GM18861 (cell line): ENCODE measurements at regions not wholly inside any gene's neighbourhood (a gene's known extent, or its start where the extent isn't known, plus 50 kb on each side); places are given as distances from the start of the nearest gene placed in this dataset.
"Not testable (repeated sequence)": the region's sequence is repeated elsewhere in the genome, so short reads cannot be mapped to it uniquely, and the experiment has no call there.

Source experiments
- ATAC-seq: cut with Tn5 transposase; IDR thresholded peaks from one replicate; pipeline ENCODE4 v1.9.1; 2021; ENCODE audit not compliant: unreplicated experiment

DNA sequence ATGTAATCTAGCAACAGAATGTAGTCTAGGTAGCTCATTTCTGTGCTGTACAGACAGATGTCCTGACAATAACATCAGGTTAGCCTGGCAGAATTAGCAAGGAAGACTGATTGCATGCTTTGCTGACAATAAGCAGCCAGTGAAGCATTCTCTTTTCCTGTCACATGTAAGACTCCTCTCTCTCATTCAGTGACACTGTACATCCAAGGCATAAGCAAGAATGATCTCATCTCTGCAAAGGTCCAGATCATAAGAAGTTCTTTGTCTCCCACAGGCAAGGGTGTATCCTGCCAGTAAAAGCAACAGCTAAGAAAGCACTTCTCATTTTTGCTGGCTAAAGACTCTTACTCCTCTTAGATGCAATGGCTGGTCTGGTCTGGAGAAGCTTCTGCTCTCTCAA lies 861.8 kb downstream of the TAF11L14 start:
- no peak for ATAC-seq

DNA sequence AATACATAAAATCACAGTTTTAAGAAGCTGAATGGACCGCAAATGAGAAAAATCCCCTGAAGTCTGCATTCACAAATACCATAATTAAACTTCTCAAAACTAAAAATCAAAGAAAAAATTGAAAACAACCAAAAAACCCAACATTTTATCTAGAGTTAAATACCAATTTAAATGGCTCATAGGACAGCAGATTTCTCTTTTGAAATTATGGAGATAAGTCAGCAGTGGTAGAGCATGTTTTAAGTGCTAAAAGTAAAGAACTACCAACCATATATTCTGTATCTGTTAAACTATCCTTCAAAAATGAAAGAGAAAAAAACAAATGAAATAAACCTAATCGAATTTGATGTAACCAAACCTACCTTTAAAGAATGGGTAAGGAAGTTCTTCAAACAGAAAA lies 862.8 kb downstream of the TAF11L14 start:
- ATAC-seq: no peak

DNA sequence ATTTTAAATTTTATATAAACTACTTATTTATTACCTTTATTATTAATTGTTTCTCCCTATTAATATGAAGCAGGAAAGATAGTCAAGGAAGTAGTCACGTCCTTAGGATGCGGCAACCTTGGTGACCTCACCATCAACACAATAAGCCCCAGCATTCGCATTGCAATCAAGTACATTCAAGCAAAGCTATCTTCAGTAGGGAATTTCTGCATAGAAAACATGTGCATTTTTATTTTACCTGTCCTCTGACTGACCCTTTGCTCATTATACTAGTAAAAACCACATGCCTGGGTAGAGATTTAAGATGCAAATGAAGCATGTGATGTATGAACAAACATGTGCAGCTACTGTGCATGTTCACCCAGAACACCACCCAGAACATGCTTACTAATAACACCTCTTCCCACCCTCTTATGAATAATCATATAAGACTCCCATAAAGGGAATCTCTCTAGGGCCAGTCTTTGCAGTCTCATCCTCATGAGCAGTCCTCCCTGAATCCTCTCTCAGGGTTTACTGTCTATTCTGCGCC lies 869.6 kb downstream of the TAF11L14 start:
- no peak for ATAC-seq

DNA sequence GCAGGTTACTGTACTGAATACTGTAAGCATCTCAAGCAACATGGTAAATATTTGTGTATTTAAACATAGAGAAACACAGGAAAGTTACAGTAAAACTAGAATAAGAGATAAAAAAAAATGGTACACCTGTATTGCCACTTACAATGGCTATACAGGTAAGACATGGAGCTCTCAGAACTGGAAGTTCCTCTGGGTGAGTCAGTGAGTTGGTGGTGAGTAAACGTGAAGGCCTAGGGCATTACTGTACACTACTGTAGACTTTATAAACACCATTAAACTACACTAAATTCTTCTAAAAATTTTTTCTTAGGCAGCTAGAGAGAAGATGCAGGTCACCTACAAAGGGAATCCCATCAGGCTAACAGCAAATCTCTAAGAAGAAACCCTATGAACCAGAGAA lies 872.9 kb downstream of the TAF11L14 start:
- ATAC-seq: no peak

DNA sequence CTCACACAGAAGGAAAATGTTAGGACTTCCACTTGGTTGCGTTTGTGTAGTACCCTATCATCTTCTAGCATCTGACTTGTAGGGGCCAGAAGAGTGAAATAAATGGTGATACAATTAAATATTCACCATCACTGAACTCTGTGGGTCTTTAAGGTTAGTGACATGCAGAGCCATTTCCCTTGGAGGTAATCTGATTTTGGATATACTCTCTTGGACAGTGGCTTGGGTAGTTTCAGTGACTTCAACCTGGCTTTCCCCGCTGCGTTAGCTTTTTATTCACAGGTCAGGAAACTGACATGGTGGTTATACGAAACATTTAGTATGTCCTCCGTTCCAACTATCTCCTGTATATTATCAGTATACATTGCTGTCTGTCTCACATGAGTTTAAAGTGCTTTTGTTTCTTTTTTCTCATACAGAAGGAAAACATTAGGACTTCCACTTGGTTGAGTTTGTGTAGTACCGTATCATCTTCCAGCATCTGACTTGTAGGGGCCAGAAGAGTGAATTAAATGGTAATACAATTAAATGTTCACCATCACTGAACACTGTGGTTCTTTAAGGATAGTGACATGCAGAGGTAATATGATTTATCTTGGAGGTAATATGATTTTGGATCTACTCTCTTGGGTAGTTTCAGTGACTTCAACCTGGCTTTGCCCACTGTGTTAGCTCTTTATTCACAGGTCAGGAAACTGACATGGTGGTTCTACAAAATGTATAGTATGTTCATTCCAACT lies 883.6 kb downstream of the TAF11L14 start:
- no peak for ATAC-seq

DNA sequence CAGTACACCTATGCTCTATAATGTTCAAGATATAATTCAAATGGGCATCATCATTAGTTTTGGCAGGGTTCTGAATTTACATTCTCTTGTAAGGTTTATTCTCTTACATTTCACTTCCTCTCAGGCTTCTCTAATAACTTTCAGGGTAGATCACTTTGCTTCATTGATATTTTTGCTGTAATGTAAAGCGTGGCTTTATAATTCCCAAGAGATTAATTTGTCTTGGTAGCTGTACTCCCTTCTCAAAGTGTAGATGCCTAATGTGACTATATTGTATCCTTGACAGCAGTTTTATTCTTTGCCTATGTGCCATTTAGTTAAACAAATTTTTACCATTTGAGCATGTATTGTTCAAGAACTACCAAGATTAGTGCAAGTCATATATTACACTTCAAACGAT lies 889.1 kb downstream of the TAF11L14 start:
- ATAC-seq: no peak

DNA sequence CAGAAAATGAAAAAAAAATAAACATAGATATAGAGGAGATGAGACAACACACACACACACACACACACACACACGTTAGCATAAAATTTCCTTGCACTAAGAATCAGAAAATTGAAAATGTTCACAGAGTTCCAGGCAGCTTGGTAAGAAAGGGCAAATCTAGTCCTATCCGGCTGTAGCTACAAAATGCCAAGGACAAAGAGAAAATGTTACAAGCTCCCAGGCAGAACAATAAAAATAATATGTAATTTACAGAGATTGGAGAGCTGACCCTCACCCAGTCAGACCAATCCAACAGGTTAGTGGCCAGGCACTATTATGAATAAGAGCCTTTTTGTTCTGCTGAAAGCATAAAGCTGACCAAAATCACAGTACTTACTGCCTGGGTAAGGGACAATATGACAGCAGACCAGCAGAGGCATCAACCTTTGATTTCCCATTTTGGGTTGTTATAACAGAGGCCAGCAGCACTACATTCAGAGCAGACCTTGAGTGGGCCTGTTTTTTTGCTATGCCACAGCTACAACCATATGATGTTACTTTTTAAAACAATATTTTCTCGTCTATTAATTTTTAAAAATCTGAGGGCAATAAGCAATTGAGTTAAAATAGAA lies 892.6 kb downstream of the TAF11L14 start:
- no peak for ATAC-seq

DNA sequence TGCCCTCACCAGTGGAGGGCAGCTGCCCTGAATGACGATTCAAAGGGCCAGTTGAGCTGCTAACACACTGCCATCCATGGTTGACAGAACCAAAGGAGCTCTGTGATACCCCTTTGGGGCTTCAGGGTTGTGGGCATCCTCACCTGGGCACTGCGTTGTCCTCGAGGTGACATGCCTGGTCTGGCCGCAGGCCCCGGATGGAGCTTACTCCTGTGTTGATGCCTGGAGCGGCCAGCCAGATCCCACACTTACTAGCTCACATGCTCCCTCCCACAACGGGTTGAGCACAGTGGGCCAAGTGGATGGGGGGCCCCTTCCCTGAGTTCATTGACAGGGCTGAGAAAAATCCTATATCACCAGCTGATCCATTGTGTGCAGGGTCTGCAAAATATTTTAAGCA lies 898.9 kb downstream of the TAF11L14 start:
- ATAC-seq: no peak

DNA sequence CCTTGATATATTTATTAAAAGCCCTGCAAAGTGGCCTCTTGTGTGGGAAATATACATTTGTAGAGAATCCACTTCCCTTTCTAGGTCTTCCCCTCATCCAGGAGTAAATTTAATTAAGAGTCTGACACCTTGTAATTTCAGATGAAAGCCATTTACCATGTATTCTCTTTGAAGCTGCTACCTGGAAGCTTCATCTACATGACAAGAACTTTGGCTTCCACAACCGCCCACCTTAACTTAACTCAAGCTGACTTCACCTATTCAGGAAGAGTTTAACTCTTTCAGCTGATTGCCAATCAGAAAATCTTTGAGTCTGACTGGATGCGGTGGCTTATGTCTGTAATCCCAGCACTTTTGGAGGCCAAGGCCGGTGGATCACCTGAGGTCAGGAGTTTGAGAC lies 899.9 kb downstream of the TAF11L14 start:
- no peak for ATAC-seq

DNA sequence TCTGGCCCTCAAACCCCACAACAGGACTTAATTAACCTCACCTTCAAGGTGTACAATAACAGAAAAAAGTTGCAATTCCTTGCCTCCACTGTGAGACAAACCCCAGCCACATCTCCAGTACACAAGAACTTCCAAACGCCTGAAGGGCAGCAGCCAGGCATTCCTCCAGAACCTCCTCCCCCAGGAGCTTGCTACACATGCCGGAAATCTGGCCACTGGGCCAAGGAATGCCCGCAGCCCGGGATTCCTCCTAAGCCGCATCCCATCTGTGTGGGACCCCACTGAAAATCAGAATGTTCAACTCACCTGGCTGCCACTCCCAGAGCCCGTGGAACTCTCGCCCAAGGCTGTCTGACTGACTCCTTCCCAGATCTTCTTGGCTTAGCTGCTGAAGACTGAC lies 901.5 kb downstream of the TAF11L14 start:
- not testable (repeated sequence) for ATAC-seq

DNA sequence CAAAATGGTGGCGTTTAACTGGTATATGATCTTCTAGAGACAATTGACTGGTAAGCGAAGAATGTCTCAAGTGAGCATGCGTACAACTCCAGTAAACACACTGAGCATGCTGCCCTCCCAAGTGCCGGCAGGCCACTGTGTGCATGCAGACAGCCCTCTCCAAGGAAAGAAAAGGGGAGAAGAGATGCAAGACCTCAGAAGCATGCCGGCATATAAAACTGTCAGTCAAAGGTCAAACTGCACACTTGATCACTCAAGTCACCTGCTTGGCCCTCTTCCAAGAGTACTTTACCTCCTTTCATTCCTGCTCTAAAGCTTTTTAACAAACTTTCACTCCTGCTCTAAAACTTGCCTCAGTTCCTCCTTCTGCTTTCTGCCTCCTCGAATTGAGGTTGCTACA lies 910.2 kb downstream of the TAF11L14 start:
- ATAC-seq: no peak

DNA sequence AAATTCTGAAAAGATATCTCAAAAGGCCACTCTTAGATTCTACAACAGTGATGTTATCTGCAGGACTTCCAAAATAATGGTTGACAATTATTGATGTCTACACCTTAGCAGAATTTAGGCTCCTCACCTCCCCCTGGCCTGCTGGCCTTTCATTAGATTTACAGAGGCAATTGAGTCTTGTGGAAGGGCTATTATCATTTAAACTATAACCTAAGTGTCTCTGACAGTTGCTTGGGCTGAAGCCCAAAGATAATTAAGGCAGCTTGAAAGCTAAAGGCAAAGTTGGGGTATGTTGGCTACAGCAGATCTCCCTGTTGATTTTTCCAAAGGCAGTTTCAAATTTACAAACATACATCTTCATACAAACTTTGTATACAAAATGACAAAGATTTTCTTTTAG lies 912.3 kb downstream of the TAF11L14 start:
- ATAC-seq: no peak

DNA sequence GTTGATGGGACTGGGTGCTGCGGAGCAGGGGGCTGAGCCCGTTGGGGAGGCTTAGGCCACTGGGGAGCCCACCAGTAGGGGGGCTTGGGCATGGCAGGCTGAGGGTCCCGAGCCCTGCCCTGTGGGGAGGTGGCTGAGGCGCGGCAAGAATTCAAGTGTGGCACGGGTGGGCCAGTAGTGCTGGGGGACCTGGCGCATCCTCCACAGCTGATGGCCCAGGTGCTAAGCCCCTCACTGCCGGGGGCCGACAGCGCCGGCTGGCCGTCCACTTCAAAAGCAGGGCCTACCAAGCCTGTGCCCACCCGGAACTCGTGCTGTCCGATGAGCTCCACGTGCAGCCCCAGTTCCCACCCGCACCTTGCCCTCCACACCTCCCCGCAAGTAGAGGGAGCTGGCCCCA lies 917.5 kb downstream of the TAF11L14 start:
- no peak for ATAC-seq

DNA sequence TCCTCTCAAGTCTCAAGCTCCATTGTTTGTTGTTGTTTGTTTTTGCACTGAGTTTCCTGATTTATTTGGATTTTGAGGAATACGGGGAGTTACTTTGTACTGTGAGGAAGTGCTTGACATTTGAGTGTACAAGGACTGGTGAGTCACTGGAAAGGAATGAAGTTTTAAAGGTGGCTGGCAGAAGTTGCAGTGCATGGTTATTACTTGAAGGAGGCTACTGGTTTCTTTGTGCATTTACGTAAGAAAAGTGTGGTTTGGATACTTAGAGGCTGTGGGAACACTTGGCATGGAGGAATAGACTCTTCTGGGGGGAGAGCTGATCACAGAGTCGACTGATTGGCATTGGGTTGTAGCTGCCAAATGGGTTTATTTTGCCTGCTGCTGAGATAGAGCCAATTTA lies 919.0 kb downstream of the TAF11L14 start:
- ATAC-seq: no peak

DNA sequence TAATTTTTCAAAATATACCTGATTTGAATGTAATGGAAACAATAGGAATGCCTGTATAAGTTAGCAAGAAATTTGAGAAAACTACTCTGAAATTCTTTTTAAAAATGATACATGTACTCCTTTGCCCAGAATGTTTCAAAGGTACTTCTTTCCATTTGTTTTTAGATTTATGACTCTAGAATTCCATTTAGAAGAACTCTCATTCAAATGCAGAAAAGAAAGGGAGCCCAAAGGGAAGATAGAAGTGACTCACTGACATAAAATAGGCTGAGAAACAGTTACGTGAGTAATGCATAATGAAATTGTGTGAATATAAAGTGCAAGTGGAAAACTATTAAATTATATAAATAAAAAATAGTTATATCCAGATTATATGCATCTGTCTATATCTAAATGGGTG lies 926.3 kb downstream of the TAF11L14 start:
- no peak for ATAC-seq

DNA sequence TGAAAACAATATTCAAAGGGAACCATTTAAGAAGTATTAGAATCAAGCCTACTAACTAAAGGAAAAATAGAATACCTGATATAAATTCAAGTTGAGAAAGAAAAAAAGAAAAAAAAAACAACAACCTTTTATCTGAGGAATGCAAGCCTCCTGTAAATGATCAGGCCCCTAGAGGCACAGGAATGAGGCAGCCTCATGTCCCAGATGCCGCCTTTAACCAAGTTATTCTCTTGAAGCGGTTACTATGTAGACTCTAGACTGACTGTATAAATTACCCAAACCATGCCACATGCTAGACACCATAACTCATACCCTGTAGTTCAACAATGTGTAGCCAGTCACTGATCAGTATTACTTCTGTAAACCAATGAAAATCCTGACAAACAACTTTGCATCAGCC lies 929.6 kb downstream of the TAF11L14 start:
- no peak for ATAC-seq

DNA sequence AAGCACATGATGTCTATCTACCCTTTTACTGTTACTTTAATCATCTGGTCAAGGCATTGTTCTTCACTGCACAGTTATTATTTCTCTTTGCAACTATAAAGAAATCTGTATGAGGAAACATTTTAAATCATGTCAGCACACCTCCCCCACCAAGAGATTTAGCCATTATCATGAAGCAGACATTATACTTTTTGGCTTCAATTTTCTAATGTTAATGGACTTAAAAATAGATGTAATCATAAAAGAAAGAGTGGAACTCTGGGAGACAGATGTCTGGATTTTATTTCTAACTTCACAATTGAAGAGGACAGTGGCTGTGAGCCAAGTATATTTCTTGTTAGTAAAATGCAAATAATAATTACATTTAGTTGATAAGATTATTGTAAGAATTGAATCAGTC lies 932.4 kb downstream of the TAF11L14 start:
- no peak for ATAC-seq

DNA sequence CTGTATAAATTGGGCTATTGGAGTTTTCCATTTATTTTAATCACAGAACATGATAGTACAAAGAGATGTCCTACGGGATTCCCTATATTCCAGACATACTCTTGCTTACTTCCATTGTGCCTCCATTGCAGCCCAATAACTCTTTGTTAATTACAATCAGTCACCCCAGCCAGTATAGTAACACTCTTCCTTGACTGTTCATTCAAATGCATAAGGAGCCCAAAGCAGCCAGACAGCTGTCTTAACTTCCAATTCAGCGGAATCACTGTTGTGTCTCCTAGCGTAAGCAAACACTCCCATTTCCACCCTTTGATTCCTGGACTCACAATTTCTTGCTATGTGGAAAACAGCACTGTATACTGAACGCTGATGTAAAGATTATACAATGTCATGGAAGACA lies 942.3 kb downstream of the TAF11L14 start:
- ATAC-seq: no peak

DNA sequence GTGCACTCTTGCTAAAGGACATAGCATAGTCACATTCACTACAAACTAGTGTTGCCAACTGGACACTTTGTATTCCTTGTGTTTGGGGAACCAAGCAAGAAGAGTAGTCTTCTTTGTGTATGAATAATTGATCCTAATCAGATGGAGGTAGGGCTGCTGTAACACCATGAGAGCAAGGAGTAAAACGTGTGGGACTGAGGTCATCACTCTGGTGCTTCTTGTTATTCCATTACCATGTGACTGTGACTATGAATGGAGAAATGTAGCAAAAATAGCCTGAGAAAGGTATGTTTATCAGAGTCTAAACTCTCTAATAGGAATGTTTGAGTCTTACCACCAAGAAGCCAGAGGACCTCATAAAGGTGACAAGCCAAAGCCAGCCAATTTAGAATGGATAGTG lies 966.9 kb downstream of the TAF11L14 start:
- no peak for ATAC-seq

DNA sequence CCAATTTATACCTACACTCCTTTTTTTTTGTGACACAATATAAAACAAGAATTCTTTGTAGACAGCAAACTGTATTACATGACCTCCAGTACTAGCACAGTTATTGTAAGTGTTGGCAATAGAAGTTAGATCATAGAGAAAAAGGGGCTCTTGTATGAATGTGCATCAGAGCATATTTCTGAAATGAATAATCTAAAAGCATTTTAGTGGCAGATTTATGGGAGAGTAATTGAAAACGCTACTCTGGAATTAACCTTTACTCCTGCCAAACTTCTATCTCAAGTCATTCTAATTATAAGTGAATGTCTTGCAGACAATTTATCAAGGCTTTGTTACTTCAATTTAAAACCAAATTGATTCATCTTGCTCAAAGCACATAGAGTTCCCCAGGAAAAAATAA lies 968.1 kb downstream of the TAF11L14 start:
- no peak for ATAC-seq

DNA sequence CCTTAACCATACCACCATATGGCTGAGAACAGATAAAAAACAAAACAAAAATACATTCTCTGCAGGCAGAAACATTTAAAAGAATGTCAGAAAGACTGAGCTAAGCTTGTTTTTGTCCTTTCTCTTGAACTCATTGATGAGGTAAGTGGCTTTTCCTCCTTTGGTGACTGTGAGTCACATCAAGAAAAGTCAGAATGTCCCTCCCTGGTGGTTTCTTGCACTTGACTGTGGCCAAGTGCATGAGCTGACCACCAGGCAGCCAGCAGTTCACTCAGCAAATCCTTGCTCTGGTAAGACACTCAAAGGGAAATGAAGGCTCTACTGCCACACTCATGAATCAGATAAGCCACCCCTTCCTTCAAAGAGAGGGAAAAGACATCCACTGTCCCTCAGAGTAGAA lies 970.9 kb downstream of the TAF11L14 start:
- no peak for ATAC-seq

DNA sequence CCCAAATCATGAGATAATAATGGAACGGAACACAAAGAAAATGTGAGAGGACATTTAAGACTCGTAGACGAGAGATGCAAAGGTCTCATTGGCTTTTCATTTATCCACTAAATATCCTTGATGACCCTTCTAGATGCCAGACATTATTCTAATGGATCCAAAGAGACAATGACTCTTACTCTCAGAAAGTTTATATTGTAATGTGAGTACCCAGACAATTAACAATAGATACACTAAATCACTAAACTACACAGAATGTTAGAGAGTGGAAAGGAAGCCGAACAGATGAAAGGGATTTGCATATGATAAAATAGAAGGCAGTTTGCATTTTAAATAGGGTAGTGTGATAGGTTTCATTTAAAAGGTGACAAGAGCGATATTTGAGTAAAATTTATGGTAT lies 973.3 kb downstream of the TAF11L14 start:
- no peak for ATAC-seq

DNA sequence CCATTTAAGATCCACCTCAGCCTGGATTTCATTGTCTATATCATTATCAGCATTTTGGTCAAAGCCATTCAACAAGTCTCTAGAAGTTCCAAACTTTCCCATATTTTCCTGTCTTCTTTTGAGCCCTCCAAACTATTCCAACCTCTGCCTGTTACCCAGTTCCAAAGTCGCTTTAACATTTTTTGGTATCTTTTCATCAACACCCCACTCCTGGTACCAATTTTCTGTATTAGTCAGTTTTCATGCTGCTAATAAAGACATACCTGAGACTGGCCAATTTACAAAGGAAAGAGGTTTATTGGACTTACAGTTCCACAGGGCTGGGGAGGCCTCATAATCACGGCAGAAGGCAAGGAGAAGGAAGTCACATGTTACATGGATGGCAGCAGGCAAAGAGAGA lies 982.9 kb downstream of the TAF11L14 start:
- not testable (repeated sequence) for ATAC-seq
